D721Med (cell line): ENCODE measurements at regions not wholly inside any gene's neighbourhood (a gene's known extent, or its start where the extent isn't known, plus 50 kb on each side); places are given as distances from the start of the nearest gene placed in this dataset.

Experiments used
- DNase-seq: peaks from one replicate; pipeline ENCODE4 v3.0.0; 2011; ENCODE audit warnings: low spot score; ENCODE audit not compliant: insufficient read length
- FAIRE-seq: peaks from 2 replicates; lab custom pipeline; 2011; peaks lifted over from hg19 to GRCh38; lab: Jason Lieb, UNC
- TF ChIP-seq, protein P1 (sequence below): IDR thresholded peaks from 2 replicates; pipeline ENCODE4 v1.5.1; 2012; ENCODE audit warnings: mild to moderate bottlenecking, control low read depth; ENCODE audit not compliant: insufficient read depth; ENCODE audit errors: missing control alignments

GRCh38 chr2:9103663-9104277, 100.3 kb upstream of the MBOAT2 start:
- DNase-seq (no peak), FAIRE-seq (no peak)
- TF ChIP-seq, protein P1, sequence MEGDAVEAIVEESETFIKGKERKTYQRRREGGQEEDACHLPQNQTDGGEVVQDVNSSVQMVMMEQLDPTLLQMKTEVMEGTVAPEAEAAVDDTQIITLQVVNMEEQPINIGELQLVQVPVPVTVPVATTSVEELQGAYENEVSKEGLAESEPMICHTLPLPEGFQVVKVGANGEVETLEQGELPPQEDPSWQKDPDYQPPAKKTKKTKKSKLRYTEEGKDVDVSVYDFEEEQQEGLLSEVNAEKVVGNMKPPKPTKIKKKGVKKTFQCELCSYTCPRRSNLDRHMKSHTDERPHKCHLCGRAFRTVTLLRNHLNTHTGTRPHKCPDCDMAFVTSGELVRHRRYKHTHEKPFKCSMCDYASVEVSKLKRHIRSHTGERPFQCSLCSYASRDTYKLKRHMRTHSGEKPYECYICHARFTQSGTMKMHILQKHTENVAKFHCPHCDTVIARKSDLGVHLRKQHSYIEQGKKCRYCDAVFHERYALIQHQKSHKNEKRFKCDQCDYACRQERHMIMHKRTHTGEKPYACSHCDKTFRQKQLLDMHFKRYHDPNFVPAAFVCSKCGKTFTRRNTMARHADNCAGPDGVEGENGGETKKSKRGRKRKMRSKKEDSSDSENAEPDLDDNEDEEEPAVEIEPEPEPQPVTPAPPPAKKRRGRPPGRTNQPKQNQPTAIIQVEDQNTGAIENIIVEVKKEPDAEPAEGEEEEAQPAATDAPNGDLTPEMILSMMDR = no peak

DNA sequence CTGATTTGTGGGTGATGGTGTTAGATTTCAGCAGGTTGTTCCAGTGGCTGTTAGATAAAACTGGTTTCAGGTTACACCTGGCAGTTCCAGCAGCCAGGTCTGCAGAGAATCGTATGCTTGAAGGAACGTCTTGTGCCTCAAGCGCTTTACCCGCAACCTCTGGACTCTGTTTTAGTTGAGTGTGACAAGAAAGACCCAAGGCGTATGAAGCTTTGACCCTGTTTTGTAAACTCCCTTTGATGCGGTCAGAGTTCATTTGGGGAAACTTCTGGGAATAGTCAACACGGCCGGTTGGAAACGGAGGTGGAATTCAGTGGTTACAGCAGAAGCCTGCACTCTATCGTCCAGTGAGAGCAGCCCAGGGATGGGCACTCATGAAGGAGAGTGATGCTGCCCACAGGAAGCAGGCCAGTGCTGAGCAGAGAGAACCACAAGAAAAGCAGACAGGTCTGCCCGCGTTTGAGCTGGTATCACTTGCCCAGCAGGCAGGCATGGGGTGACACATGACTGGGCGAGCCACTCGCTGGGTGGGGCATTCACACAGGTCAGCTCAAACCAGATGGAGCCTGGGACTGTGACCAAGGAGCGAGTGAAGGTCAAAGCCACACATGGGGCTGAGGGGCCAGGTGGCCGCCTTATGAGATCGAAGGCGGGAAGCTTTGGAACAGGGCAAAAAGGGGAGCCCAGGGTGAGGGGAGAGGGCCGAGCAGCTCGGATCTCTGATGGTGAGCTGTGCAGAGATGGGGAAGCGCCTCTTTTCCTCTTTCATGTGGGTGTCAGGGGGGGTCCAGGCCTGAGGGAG, 99.6 kb upstream of the MBOAT2 start:
- no peak for FAIRE-seq
- no peak for DNase-seq
- TF ChIP-seq, protein P1 = no peak

DNA sequence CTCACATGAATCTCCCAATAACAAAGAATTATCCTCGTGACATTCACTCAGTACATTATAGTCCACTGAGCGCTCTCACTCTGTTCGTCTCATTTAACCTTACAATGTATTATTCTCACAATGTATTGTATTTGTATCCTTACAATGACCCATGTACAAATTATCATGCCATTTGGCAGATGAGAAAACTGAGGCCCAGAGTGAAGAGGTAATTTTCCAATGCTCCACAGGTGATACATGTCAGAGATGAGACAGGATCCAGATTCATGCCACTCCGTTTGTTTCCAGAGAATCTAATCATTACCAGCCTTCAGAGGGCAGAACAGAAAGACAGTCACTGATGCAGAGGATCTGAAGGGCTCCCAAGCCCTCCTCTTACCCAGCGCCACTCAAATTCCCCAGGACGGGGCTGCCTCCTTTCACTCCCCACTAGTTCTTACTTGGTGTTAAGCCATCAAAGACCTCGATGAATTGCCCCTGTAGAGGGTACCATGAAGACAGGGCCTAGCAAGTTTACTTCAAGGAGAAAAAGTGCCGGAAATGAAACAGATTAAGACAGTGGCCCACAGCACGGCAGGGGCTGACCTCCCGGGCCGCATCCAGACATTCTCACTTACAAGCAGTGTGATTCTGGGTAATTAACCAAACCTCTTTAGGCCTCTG, 98.4 kb upstream of the MBOAT2 start:
- no peak for FAIRE-seq
- TF ChIP-seq, protein P1 = no peak
- DNase-seq = no peak

- no peak for FAIRE-seq
- TF ChIP-seq, protein P1 = no peak
- DNase-seq = no peak
Observed at GRCh38 chr2:9100080-9100876, 96.8 kb upstream of the MBOAT2 start.

DNA sequence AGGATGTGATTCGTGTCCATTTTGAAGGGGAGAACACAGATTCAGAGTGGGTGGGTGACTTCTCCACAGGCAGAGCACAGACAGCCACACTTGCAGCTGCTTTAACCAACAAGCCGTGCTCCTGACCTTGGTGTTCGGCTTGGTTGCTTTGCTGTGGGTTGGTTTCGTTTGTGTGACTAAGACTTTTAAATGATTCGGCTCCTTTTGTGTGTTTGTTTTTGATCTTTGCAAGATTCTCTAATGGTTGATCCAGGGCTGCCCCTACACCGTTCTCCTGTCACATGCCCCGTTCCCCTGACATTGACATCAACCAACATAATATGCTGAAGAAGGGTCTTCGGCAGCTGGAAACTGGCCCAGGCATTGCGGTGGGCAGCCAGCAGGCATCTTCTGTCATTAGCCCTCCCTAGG, 95.9 kb upstream of the MBOAT2 start:
- TF ChIP-seq, protein P1 = no peak
- DNase-seq = no peak
- FAIRE-seq = no peak

DNA sequence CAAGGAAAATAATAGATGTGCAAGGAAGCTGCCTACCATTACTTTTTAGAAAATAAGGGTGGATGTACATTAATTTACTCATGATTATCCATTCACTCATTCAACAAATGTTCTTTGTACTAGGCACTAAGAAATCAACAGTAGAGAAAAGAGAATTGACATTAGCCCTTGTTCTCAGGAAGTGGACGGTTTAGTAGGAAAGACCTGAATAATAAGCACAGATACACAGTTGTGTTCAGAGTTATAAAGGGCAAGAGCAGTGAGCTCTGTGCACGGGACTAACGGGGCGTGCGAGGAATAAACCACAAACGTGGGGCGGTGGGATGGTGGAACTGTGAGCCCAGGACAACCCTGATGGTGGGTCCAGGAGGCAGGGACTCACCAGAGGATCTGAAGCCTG, 94.4 kb upstream of the MBOAT2 start:
- TF ChIP-seq, protein P1 = no peak
- FAIRE-seq = no peak

More for the DNA sequence above, 94.4 kb upstream of the MBOAT2 start:
- DNase-seq = no peak
